HEK293 (cell line): ENCODE measurements at regions not wholly inside any gene's neighbourhood (a gene's known extent, or its start where the extent isn't known, plus 50 kb on each side); places are given as distances from the start of the nearest gene placed in this dataset.

Source experiments
- CTCF ChIA-PET: fragments of 350-600 bp; formaldehyde crosslinking; extraction: SDS; loops from one replicate; lab custom pipeline; 2021; ENCODE audit warnings: antibody characterized with exemption; lab: Yijun Ruan, JAX
- POLR2A ChIA-PET: fragments of 300-600 bp; formaldehyde crosslinking; extraction: SDS; loops from one replicate; lab custom pipeline; 2020; ENCODE audit warnings: antibody characterized with exemption, inconsistent platforms; lab: Yijun Ruan, JAX
- H3K27ac ChIP-seq: fragments of 200-500 bp; sonication (Bioruptor generic); 2 replicates; pipeline ENCODE4 v1.5.1; 2014; ENCODE audit warnings: low read depth, low read length, control low read depth, inconsistent platforms; ENCODE audit errors: extremely low read depth
- H3K36me3 ChIP-seq, 2 experiments: fragments of 200-500 bp in 1 of 2; sonication (Bioruptor generic) in 1 of 2; 1 replicate in 1 of 2; 2 replicates in 1 of 2; pipeline ENCODE4 v1.5.1; 2014 to 2017; ENCODE audit warnings: inconsistent platforms in 2 of 2, low read length in 2 of 2; ENCODE audit not compliant: control insufficient read depth in 2 of 2, insufficient read depth in 1 of 2
- H3K4me1 ChIP-seq: fragments of 200-500 bp; sonication (Bioruptor generic); 2 replicates; pipeline ENCODE4 v1.5.1; 2014; ENCODE audit warnings: mild to moderate bottlenecking, low read length, inconsistent platforms; ENCODE audit not compliant: control insufficient read depth, insufficient read depth
- H3K4me3 ChIP-seq: 2 replicates; pipeline ENCODE4 v1.5.1; 2011; ENCODE audit warnings: low read depth, mild to moderate bottlenecking, control low read depth, low read length, moderate library complexity
- H3K9me3 ChIP-seq: fragments of 200-500 bp; sonication (Bioruptor generic); 2 replicates; pipeline ENCODE4 v1.5.1; 2014; ENCODE audit warnings: low read depth, low read length, inconsistent platforms; ENCODE audit not compliant: control insufficient read depth, insufficient read depth
- INSM2 ChIP-seq: fragments of 450-650 bp; formaldehyde crosslinking; IDR thresholded peaks from 2 replicates; pipeline ENCODE4 v1.5.1; 2016; ENCODE audit warnings: missing biosample characterization, missing genetic modification characterization
- MYNN ChIP-seq: fragments of 450-650 bp; formaldehyde crosslinking; IDR thresholded peaks from 2 replicates; pipeline ENCODE4 v1.5.1; 2016; ENCODE audit warnings: missing biosample characterization, missing genetic modification characterization, borderline replicate concordance
- SP2 ChIP-seq: fragments of 450-650 bp; formaldehyde crosslinking; IDR thresholded peaks from 2 replicates; pipeline ENCODE4 v1.5.1; 2016; ENCODE audit warnings: missing biosample characterization, missing genetic modification characterization
- ZBTB21 ChIP-seq: fragments of 450-650 bp; formaldehyde crosslinking; IDR thresholded peaks from 2 replicates; pipeline ENCODE4 v1.5.1; 2017; ENCODE audit warnings: missing biosample characterization, missing genetic modification characterization
- ZFP3 ChIP-seq: fragments of 450-650 bp; formaldehyde crosslinking; IDR thresholded peaks from 2 replicates; pipeline ENCODE4 v1.5.1; 2016; ENCODE audit warnings: low read depth, missing biosample characterization, missing genetic modification characterization
- ZNF140 ChIP-seq: fragments of 450-650 bp; formaldehyde crosslinking; IDR thresholded peaks from 2 replicates; pipeline ENCODE4 v1.5.1; 2016; ENCODE audit warnings: missing biosample characterization, missing genetic modification characterization
- ZNF169 ChIP-seq: fragments of 450-650 bp; formaldehyde crosslinking; IDR thresholded peaks from 2 replicates; pipeline ENCODE4 v1.5.1; 2016; ENCODE audit warnings: missing biosample characterization, missing genetic modification characterization
- ZNF221 ChIP-seq: fragments of 450-650 bp; formaldehyde crosslinking; IDR thresholded peaks from 2 replicates; pipeline ENCODE4 v1.5.1; 2017; ENCODE audit warnings: missing biosample characterization, missing genetic modification characterization, borderline replicate concordance
- ZNF223 ChIP-seq: fragments of 450-650 bp; formaldehyde crosslinking; IDR thresholded peaks from 2 replicates; pipeline ENCODE4 v1.5.1; 2016; ENCODE audit warnings: missing biosample characterization, missing genetic modification characterization
- ZNF23 ChIP-seq: fragments of 450-650 bp; formaldehyde crosslinking; IDR thresholded peaks from 2 replicates; pipeline ENCODE4 v1.5.1; 2016; ENCODE audit warnings: missing biosample characterization, missing genetic modification characterization, borderline replicate concordance
- ZNF239 ChIP-seq: fragments of 450-650 bp; formaldehyde crosslinking; IDR thresholded peaks from 2 replicates; pipeline ENCODE4 v1.5.1; 2016; ENCODE audit warnings: missing biosample characterization, missing genetic modification characterization
- ZNF366 ChIP-seq: fragments of 450-650 bp; formaldehyde crosslinking; conservative IDR thresholded peaks from 2 replicates; pipeline ENCODE4 v1.5.1; 2016; ENCODE audit warnings: missing biosample characterization, missing genetic modification characterization
- ZNF48 ChIP-seq: fragments of 450-650 bp; formaldehyde crosslinking; IDR thresholded peaks from 2 replicates; pipeline ENCODE4 v1.5.1; 2016; ENCODE audit warnings: missing biosample characterization, missing genetic modification characterization
- ZNF513 ChIP-seq: fragments of 450-650 bp; IDR thresholded peaks from 2 replicates; pipeline ENCODE4 v1.5.1; 2018; ENCODE audit warnings: missing biosample characterization, missing genetic modification characterization
- ZNF518A ChIP-seq: fragments of 450-650 bp; formaldehyde crosslinking; conservative IDR thresholded peaks from 2 replicates; pipeline ENCODE4 v1.5.1; 2016; ENCODE audit warnings: low read depth, missing biosample characterization, missing genetic modification characterization
- ZNF521 ChIP-seq: fragments of 450-650 bp; formaldehyde crosslinking; IDR thresholded peaks from 2 replicates; pipeline ENCODE4 v1.5.1; 2017; ENCODE audit warnings: missing biosample characterization, mild to moderate bottlenecking, missing genetic modification characterization
- ZNF558 ChIP-seq: fragments of 450-650 bp; formaldehyde crosslinking; IDR thresholded peaks from 2 replicates; pipeline ENCODE4 v1.5.1; 2016; ENCODE audit warnings: missing biosample characterization, missing genetic modification characterization
- ZNF585B ChIP-seq: fragments of 450-650 bp; formaldehyde crosslinking; IDR thresholded peaks from 2 replicates; pipeline ENCODE4 v1.5.1; 2016; ENCODE audit warnings: missing biosample characterization, missing genetic modification characterization
- ZNF626 ChIP-seq: fragments of 450-650 bp; sonication (Bioruptor Pico); formaldehyde crosslinking; IDR thresholded peaks from 2 replicates; pipeline ENCODE4 v1.5.1; 2018; ENCODE audit warnings: missing biosample characterization, missing genetic modification characterization, inconsistent platforms
- ZNF707 ChIP-seq: fragments of 450-650 bp; formaldehyde crosslinking; IDR thresholded peaks from 2 replicates; pipeline ENCODE4 v1.5.1; 2016; ENCODE audit warnings: missing biosample characterization, missing genetic modification characterization
- ZNF837 ChIP-seq: fragments of 450-650 bp; formaldehyde crosslinking; IDR thresholded peaks from 2 replicates; pipeline ENCODE4 v1.5.1; 2016; ENCODE audit warnings: missing biosample characterization, missing genetic modification characterization
- TF ChIP-seq, protein P1 (sequence below): fragments of 450-650 bp; formaldehyde crosslinking; IDR thresholded peaks from 2 replicates; pipeline ENCODE4 v1.5.1; 2016; ENCODE audit warnings: missing biosample characterization, missing genetic modification characterization

DNA sequence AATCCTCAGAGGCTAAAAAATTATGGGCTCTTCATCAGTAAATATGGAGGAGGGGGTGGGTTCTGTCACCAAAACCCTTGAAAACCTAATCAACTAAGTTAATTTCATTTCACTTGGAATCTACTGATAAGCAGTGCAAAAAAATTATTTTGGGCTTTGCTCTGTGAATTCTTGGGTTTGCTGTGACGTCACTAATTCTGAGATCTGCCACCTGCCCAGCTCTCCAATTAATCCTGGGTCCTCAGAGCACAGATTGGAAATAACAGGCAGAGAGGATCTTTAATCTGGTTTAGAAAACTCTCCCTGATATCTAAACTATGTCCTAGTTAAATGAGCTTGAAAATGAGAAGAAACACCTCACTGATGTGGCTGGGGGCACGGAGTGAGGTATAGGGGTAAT, 903.2 kb downstream of the AACS start (continued):
- no peak for TF ChIP-seq ZNF169 (tag by site-specific recombination)
- TF ChIP-seq ZBTB21 (tag by site-specific recombination) = no peak
- TF ChIP-seq ZNF223 (tag by site-specific recombination) = no peak
- TF ChIP-seq ZFP3 (tag by site-specific recombination) = no peak

GRCh38 chr12:125971981-125972380, 906.7 kb downstream of the AACS start:
- TF ChIP-seq MYNN (tag by site-specific recombination) = no peak
- TF ChIP-seq ZNF366 (tag by site-specific recombination) = peak; percentile 57
- no peak for TF ChIP-seq ZNF585B (tag by site-specific recombination)
- no peak for TF ChIP-seq ZNF837 (tag by site-specific recombination)
- H3K4me3 ChIP-seq = no peak overlapping the region
- POLR2A ChIA-PET = no interaction called here
- no peaks in the 10 kb centered on the region for H3K4me1 ChIP-seq
- CTCF ChIA-PET = no interaction called here
- H3K9me3 ChIP-seq = no peaks in the 10 kb centered on the region
- no peak overlapping the region for H3K27ac ChIP-seq
- no peaks in the 10 kb centered on the region for H3K36me3 ChIP-seq

GRCh38 chr12:125978286-125978685, 913.1 kb downstream of the AACS start:
- Histone ChIP-seq H3K27ac (no peak overlapping the region), H3K9me3 (no peaks in the 10 kb centered on the region), H3K4me1 (no peaks in the 10 kb centered on the region), H3K4me3 (no peak overlapping the region), H3K36me3 (no peaks in the 10 kb centered on the region)
- CTCF ChIA-PET = no interaction called here
- POLR2A ChIA-PET = no interaction called here
- TF ChIP-seq ZNF23 (tag by site-specific recombination) (no peak), ZNF140 (tag by site-specific recombination) (no peak), INSM2 (tag by site-specific recombination) (no peak), ZNF239 (no peak), ZNF513 (tag by site-specific recombination) (no peak), ZNF707 (tag by site-specific recombination) (no peak), SP2 (tag by site-specific recombination) (no peak), ZNF521 (no peak), ZNF626 (no peak), ZNF518A (tag by site-specific recombination) (no peak), ZNF48 (tag by site-specific recombination) (no peak), ZNF558 (tag by site-specific recombination) (no peak), ZNF221 (tag by site-specific recombination) (no peak)
- TF ChIP-seq, protein P1, sequence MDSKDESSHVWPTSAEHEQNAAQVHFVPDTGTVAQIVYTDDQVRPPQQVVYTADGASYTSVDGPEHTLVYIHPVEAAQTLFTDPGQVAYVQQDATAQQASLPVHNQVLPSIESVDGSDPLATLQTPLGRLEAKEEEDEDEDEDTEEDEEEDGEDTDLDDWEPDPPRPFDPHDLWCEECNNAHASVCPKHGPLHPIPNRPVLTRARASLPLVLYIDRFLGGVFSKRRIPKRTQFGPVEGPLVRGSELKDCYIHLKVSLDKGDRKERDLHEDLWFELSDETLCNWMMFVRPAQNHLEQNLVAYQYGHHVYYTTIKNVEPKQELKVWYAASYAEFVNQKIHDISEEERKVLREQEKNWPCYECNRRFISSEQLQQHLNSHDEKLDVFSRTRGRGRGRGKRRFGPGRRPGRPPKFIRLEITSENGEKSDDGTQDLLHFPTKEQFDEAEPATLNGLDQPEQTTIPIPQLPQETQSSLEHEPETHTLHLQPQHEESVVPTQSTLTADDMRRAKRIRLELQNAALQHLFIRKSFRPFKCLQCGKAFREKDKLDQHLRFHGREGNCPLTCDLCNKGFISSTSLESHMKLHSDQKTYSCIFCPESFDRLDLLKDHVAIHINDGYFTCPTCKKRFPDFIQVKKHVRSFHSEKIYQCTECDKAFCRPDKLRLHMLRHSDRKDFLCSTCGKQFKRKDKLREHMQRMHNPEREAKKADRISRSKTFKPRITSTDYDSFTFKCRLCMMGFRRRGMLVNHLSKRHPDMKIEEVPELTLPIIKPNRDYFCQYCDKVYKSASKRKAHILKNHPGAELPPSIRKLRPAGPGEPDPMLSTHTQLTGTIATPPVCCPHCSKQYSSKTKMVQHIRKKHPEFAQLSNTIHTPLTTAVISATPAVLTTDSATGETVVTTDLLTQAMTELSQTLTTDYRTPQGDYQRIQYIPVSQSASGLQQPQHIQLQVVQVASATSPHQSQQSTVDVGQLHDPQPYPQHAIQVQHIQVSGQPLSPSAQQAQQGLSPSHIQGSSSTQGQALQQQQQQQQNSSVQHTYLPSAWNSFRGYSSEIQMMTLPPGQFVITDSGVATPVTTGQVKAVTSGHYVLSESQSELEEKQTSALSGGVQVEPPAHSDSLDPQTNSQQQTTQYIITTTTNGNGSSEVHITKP (tag by site-specific recombination) = no peak
